Stomach (tissue), 8 donors: ENCODE measurements at regions not wholly inside any gene's neighbourhood (a gene's known extent, or its start where the extent isn't known, plus 50 kb on each side); places are given as distances from the start of the nearest gene placed in this dataset.
"Not testable (repeated sequence)": the region's sequence is repeated elsewhere in the genome, so short reads cannot be mapped to it uniquely, and the experiment has no call there.

Source experiments
- DNase-seq, 2 donors: peaks; one replicate each; pipeline versions ENCODE4 v3.0.0 to v3.0.0-alpha.2; 2013 to 2019
- H3K27ac ChIP-seq, 5 donors: fragments of 200-600 bp in 4 of 5; sonication (generic) in 4 of 5; one replicate each; pipeline ENCODE4 v1.5.1; 2013 to 2019; ENCODE audit warnings: mild to moderate bottlenecking in 1 of 5, moderate library complexity in 1 of 5
- H3K27me3 ChIP-seq, 3 donors: fragments of 200-600 bp; sonication (generic); one replicate each; pipeline ENCODE4 v1.5.1; 2017 to 2019; ENCODE audit warnings: mixed run types in 1 of 3
- H3K36me3 ChIP-seq, 4 donors: fragments of 200-600 bp; sonication (generic); 1 replicate in 3 of 4; 2 replicates in 1 of 4; pipeline ENCODE4 v1.5.1; 2016 to 2019
- H3K4me1 ChIP-seq, 4 donors: fragments of 200-600 bp; sonication (generic); one replicate each; pipeline ENCODE4 v1.5.1; 2016 to 2019
- H3K4me3 ChIP-seq, 4 donors: fragments of 200-600 bp; sonication (generic) in 3 of 4; one replicate each; pipeline ENCODE4 v1.5.1; 2016 to 2019; ENCODE audit warnings: mild to moderate bottlenecking in 1 of 4
- H3K9me3 ChIP-seq, 4 donors: fragments of 200-600 bp; sonication (generic); one replicate each; pipeline ENCODE4 v1.5.1; 2016 to 2019
- EP300 ChIP-seq: sonication (generic); formaldehyde crosslinking; IDR thresholded peaks from one replicate; pipeline ENCODE4 v1.6.1; 2017; ENCODE audit warnings: antibody characterized with exemption
- POLR2A ChIP-seq, 4 donors: fragments of 450-650 bp; IDR thresholded peaks; one replicate each; pipeline ENCODE4 v1.6.1; 2016; ENCODE audit warnings: antibody characterized with exemption in 4 of 4, control low read depth in 2 of 4, mild to moderate bottlenecking in 1 of 4, moderate library complexity in 1 of 4
- POLR2AphosphoS5 ChIP-seq, 3 donors: sonication (generic); formaldehyde crosslinking; IDR thresholded peaks; one replicate each; pipeline ENCODE4 v1.6.1; 2016; ENCODE audit warnings: antibody characterized with exemption in 3 of 3
- WGBS, 5 donors: extraction: QIAGEN DNeasy Blood & Tissue Kit in 3 of 5; methylation state at CpG; one replicate each; pipeline versions ENCODE4 v1.1.5 to v1.1.7; 2013 to 2018; 5-methylcytosine and 5-hydroxymethylcytosine counted together
- intact Hi-C: fragments of 100-400 bp; cut with DNase I; formaldehyde crosslinking; loops from one replicate; pipeline ENCODE4 v1.15.1; 2023; ENCODE audit warnings: low total_unique reads
- TF ChIP-seq, protein P1 (sequence below), 7 experiments: fragments of 450-650 bp in 4 of 7; fragments of 200-600 bp in 3 of 7; sonication (generic) in 3 of 7; IDR thresholded peaks; one replicate each; pipeline ENCODE4 v1.5.1; 2016 to 2019; ENCODE audit warnings: antibody characterized with exemption in 7 of 7, control low read depth in 2 of 7, mild to moderate bottlenecking in 1 of 7
- donor health status: healthy with polysubstance abuse.
- donor health status: Bipolar disorder and iron deficiency.
- donor health status: healthy.

DNA sequence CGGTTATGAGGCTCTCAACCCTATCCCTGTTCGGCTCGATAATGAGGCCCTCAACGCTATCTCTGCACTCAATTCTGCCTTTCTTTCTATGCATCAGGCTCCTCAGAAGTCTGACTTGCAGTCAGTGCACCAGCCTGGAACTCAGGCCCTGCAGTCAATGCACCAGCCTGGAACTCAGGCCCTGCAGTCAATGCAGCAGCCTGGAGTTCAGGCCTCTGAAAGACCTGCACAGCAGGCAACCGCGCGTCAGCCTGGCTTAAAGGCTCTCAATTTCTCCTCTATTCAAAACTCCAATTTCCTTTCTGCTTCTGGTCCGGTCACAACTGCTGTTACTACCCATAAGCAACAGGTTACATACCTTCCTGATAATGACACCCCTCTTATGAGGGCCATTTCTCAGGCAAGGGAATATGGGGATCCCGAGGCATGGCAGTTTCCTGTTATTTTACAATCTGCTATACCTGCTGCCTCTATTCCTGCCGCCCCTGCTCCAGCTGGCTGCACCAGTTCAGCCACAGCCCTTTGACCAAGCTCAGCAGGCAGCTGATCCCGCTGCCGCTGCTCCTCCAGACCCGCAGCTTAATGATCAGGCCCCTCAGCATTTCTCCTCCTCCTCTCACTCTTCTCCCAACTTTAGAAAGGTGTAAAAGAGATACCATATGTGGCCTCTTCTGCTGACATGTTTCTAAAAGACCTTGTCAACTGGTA lies 933.6 kb upstream of the FANCL start:
- TF ChIP-seq EP300 (no peak), POLR2A (IDR thresholded peaks at IDR 0.05) (no peak), POLR2AphosphoS5 (IDR thresholded peaks at IDR 0.05) (no peak)
- TF ChIP-seq, protein P1, sequence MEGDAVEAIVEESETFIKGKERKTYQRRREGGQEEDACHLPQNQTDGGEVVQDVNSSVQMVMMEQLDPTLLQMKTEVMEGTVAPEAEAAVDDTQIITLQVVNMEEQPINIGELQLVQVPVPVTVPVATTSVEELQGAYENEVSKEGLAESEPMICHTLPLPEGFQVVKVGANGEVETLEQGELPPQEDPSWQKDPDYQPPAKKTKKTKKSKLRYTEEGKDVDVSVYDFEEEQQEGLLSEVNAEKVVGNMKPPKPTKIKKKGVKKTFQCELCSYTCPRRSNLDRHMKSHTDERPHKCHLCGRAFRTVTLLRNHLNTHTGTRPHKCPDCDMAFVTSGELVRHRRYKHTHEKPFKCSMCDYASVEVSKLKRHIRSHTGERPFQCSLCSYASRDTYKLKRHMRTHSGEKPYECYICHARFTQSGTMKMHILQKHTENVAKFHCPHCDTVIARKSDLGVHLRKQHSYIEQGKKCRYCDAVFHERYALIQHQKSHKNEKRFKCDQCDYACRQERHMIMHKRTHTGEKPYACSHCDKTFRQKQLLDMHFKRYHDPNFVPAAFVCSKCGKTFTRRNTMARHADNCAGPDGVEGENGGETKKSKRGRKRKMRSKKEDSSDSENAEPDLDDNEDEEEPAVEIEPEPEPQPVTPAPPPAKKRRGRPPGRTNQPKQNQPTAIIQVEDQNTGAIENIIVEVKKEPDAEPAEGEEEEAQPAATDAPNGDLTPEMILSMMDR (IDR thresholded peaks at IDR 0.05), result no peak
- Histone ChIP-seq H3K4me1 (no peaks in the 10 kb centered on the region), H3K27me3 (no peaks in the 10 kb centered on the region), H3K27ac (no peak overlapping the region), H3K4me3 (no peak overlapping the region), H3K36me3 (no peaks in the 10 kb centered on the region), H3K9me3 (no peaks in the 10 kb centered on the region)
- no peak for DNase-seq
- 79 to 90% (median 84%) methylated on average over 12 to 13 of the region's 13 CpGs for WGBS, 5 donors
- intact Hi-C loops, result no loop called here

- Histone ChIP-seq H3K4me1 (no peaks in the 10 kb centered on the region), H3K27ac (no peak overlapping the region), H3K9me3 (no peaks in the 10 kb centered on the region), H3K4me3 (no peak overlapping the region), H3K36me3 (no peaks in the 10 kb centered on the region), H3K27me3 (no peaks in the 10 kb centered on the region)
- WGBS, 5 donors, result 90 to 94% (median 92%) methylated on average over 8 of the region's 8 CpGs
- DNase-seq, result no peak
- intact Hi-C loops, result no loop called here
- TF ChIP-seq POLR2AphosphoS5 (IDR thresholded peaks at IDR 0.05) (no peak), POLR2A (IDR thresholded peaks at IDR 0.05) (no peak), EP300 (no peak)
- TF ChIP-seq, protein P1 (IDR thresholded peaks at IDR 0.05), result no peak
These were observed 932.2 kb upstream of the FANCL start for GRCh38 chr2:59173325-59173724.

GRCh38 chr2:59171019-59171418 lies 929.9 kb upstream of the FANCL start:
- DNase-seq, result no peak
- H3K4me3 ChIP-seq, result no peak overlapping the region
- intact Hi-C loops, result no loop called here
- H3K36me3 ChIP-seq, result no peaks in the 10 kb centered on the region
- H3K4me1 ChIP-seq, result peaks cover 0 to 5% (median 2%) of the 10 kb centered on the region in 4 donors
- no peaks in the 10 kb centered on the region for H3K9me3 ChIP-seq
- no peaks in the 10 kb centered on the region for H3K27me3 ChIP-seq
- no peak for TF ChIP-seq POLR2A (IDR thresholded peaks at IDR 0.05)
- TF ChIP-seq, protein P1 (IDR thresholded peaks at IDR 0.05), result no peak
- no peak for TF ChIP-seq EP300
- TF ChIP-seq POLR2AphosphoS5 (IDR thresholded peaks at IDR 0.05), result no peak
- H3K27ac ChIP-seq, result no peak overlapping the region

DNA sequence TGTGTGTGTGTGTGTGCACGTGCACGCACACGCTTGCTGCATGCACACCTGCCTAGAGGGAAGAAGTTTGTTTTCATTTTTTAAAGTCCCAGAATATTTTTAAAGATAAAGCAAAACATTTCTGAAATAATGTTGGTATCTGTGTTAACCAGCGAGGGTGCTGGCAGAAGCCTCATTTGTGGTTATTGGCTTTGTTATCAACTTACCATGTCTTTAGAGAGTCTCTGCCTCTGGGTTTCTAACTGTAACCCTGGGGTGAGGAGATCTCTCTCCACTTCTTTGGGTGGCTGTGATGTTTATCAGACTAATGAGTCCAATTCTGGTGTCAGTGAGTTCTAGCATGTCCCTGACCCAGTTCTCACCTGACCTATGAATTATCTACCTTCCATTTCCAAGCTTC lies 927.6 kb upstream of the FANCL start:
- no peak for TF ChIP-seq POLR2AphosphoS5 (IDR thresholded peaks at IDR 0.05)
- Histone ChIP-seq H3K9me3 (no peaks in the 10 kb centered on the region), H3K27ac (no peak overlapping the region), H3K36me3 (no peaks in the 10 kb centered on the region), H3K4me3 (no peak overlapping the region), H3K27me3 (no peaks in the 10 kb centered on the region), H3K4me1 (peaks cover 0 to 5% (median 2%) of the 10 kb centered on the region in 4 donors)
- intact Hi-C loops, result no loop called here
- WGBS, 5 donors, result 69 to 95% (median 87%) methylated on average over 4 of the region's 4 CpGs
- DNase-seq, result no peak

- TF ChIP-seq POLR2AphosphoS5 (IDR thresholded peaks at IDR 0.05), result no peak
- H3K9me3 ChIP-seq, result no peaks in the 10 kb centered on the region
These were observed 926.4 kb upstream of the FANCL start for GRCh38 chr2:59167514-59167913.

DNA sequence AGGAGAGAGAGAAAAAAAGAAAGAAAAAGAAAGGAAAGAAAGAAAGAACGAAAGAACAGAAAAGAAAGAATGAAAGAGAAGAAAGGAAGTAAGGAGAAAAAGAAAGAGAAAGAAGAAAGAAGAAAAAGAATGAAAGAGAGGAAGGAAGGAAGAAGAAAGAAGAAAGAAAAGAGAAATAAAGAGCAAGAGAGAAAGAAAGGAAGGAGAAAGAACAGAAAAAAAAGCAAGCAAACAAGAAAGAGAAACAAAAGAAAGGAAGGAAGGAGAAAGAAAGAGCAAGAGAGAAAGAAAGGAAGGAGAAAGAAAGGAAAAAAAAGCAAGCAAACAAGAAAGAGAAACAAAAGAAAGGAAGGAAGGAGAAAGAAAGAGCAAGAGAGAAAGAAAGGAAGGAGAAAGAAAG lies 916.8 kb upstream of the FANCL start:
- DNase-seq, H3K36me3 ChIP-seq, intact Hi-C loops, H3K4me1 ChIP-seq, H3K27ac ChIP-seq, H3K4me3 ChIP-seq, H3K27me3 ChIP-seq, H3K9me3 ChIP-seq: not testable (repeated sequence)
- WGBS, 5 donors, result 71 to 82% (median 81%) methylated on average over 1 of the region's 1 CpG

More at GRCh38 chr2:59167514-59167913, 926.4 kb upstream of the FANCL start:
- Histone ChIP-seq H3K27ac (no peak overlapping the region), H3K27me3 (no peaks in the 10 kb centered on the region), H3K4me1 (peaks cover 0 to 5% (median 2%) of the 10 kb centered on the region in 4 donors), H3K36me3 (no peaks in the 10 kb centered on the region), H3K4me3 (no peak overlapping the region)
- intact Hi-C loops, result no loop called here
- no peak for DNase-seq
- WGBS, 5 donors, result 15 to 41% (median 34%) methylated on average over 2 of the region's 2 CpGs
